Hematopoietic multipotent progenitor cell treated with erythropoietin and hydrocortisone succinate and interleukin-3 and kit ligand, for 8 days (in vitro differentiated cells): ENCODE measurements at regions not wholly inside any gene's neighbourhood (a gene's known extent, or its start where the extent isn't known, plus 50 kb on each side); places are given as distances from the start of the nearest gene placed in this dataset.

Experiments used
- DNase-seq: peaks from one replicate; pipeline ENCODE4 v3.0.0-alpha.2; 2015

- DNase-seq: no peak
These were observed 74.2 kb upstream of the NGF start for GRCh38 chr1:115412286-115412685.

- DNase-seq: no peak
These were observed 73.5 kb upstream of the NGF start for GRCh38 chr1:115411371-115412063.

GRCh38 chr1:115409094-115410015 is 71.3 kb upstream of the NGF start:
- no peak for DNase-seq

- no peak for DNase-seq
These were observed 70.5 kb upstream of the NGF start for GRCh38 chr1:115408533-115408932.

GRCh38 chr1:115404911-115405310 is 66.9 kb upstream of the NGF start:
- DNase-seq: no peak

GRCh38 chr1:115402753-115403184 is 64.7 kb upstream of the NGF start:
- DNase-seq: no peak

- DNase-seq: no peak
These were observed 63.6 kb upstream of the NGF start for GRCh38 chr1:115401676-115402075.

- no peak for DNase-seq
These were observed 62.8 kb upstream of the NGF start for GRCh38 chr1:115400891-115401290.

- DNase-seq: no peak
These were observed 62.4 kb upstream of the NGF start for GRCh38 chr1:115400426-115400825.

- no peak for DNase-seq
These were observed 60.7 kb upstream of the NGF start for GRCh38 chr1:115398745-115399144.
